ENCODE measurements at regions not wholly inside any gene's neighbourhood (a gene's known extent, or its start where the extent isn't known, plus 50 kb on each side); places are given as distances from the start of the nearest gene placed in this dataset.
"Not testable (repeated sequence)": the region's sequence is repeated elsewhere in the genome, so short reads cannot be mapped to it uniquely, and the experiment has no call there.

DNA sequence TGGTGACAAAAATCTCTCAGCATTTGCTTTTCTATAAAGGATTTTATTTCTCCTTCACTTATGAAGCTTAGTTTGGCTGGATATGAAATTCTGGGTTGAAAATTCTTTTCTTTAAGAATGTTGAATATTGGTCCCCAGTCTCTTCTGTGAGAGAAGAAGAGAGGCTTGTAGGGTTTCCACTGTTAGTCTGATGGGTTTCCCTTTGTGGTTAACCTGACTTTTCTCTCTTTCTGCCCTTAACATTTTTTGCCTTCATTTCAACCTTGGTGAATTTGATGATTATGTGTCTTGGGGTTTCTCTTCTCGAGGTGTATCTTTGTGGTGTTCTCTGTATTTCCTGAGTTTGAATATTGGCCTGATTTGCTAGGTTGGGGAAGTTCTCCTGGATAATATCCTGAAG, 116.9 kb upstream of the ZEB2 start:
- not testable (repeated sequence) for H3K23me2 ChIP-seq (ENCODE audit: insufficient read length, low read depth, low read length, poor library complexity, severe bottlenecking); H3K23ac ChIP-seq (ENCODE audit: insufficient read length, low read depth, low read length); H2BK20ac ChIP-seq (ENCODE audit: low read depth, low read length, poor library complexity, severe bottlenecking); H2BK15ac ChIP-seq (ENCODE audit: low read depth, low read length); H4K91ac ChIP-seq (ENCODE audit: insufficient read length, low read depth, low read length); DNase-seq; H3K4me1 Mint-ChIP-seq; H3K4me3 Mint-ChIP-seq; H4K20me1 ChIP-seq (ENCODE audit: control insufficient read depth, insufficient read depth, insufficient read length); H2AFZ ChIP-seq (ENCODE audit: low read length); H2AK5ac ChIP-seq (ENCODE audit: insufficient read length, low read length); H3K4me2 ChIP-seq (ENCODE audit: insufficient read depth, insufficient read length, low read length); H2BK5ac ChIP-seq (ENCODE audit: insufficient read length, low read length); H3K4me1 ChIP-seq (ENCODE audit: insufficient read depth, low read length); H2BK120ac ChIP-seq (ENCODE audit: low read depth, low read length, poor library complexity, severe bottlenecking); H3K4ac ChIP-seq (ENCODE audit: low read depth, low read length); H3K56ac ChIP-seq (ENCODE audit: insufficient read length, low read depth, low read length); H3K9ac ChIP-seq (ENCODE audit: extremely low read depth, insufficient read length, low read length); H3K14ac ChIP-seq (ENCODE audit: insufficient read depth, low read length); H2BK12ac ChIP-seq (ENCODE audit: insufficient read length, low read depth, low read length); H3K27ac ChIP-seq (ENCODE audit: insufficient read length, low read depth, low read length); H3K79me2 ChIP-seq (ENCODE audit: insufficient read depth, low read length); H3K27ac Mint-ChIP-seq; H4K5ac ChIP-seq (ENCODE audit: insufficient read length, low read depth, low read length); H3K27me3 Mint-ChIP-seq (ENCODE audit: low read depth); H4K8ac ChIP-seq (replicated peaks; ENCODE audit: insufficient read length, low read depth, low read length); H3K79me1 ChIP-seq (ENCODE audit: insufficient read depth, low read depth, low read length, poor library complexity, severe bottlenecking); H3K18ac ChIP-seq (ENCODE audit: insufficient read length, low read depth, low read length); H3K9me3 ChIP-seq (ENCODE audit: control insufficient read depth, low read depth, low read length); H3T11ph ChIP-seq (ENCODE audit: low read length); H3K27me3 ChIP-seq (ENCODE audit: insufficient read depth, low read length)
- no CpG with 5 or more reads among the region's 1 CpG for WGBS (ENCODE audit: extremely low coverage, insufficient read length, low lambda C conversion rate)
- H3K36me3 Mint-ChIP-seq (ENCODE audit: insufficient read depth in 1 of 3, low read depth in 3 of 3): peaks cover 5 to 32% (median 7%) of the 10 kb centered on the region in 3 experiments; a peak in 6 of 7 replicates
- H3K9me3 Mint-ChIP-seq: peaks cover 24 to 33% of the 10 kb centered on the region in 2 experiments; a peak in 4 of 5 replicates
